ENCODE measurements at regions not wholly inside any gene's neighbourhood (a gene's known extent, or its start where the extent isn't known, plus 50 kb on each side); places are given as distances from the start of the nearest gene placed in this dataset.

GRCh38 chr10:52621635-52622079 is 150.9 kb downstream of the MBL2 start:
- Histone ChIP-seq H3K27ac (no peak overlapping the region), H3K36me3 (no peaks in the 10 kb centered on the region), H3K9me3 (no peaks in the 10 kb centered on the region), H3K4me1 (no peaks in the 10 kb centered on the region), H3K27me3 (no peaks in the 10 kb centered on the region), H3K4me3 (no peak overlapping the region)
- intact Hi-C loops (cut with DNase I) = no loop called here
- no peak for DNase-seq (ENCODE audit: extremely low spot score in 2 of 2)
- TF ChIP-seq POLR2A (IDR thresholded peaks at IDR 0.05) = no peak

DNA sequence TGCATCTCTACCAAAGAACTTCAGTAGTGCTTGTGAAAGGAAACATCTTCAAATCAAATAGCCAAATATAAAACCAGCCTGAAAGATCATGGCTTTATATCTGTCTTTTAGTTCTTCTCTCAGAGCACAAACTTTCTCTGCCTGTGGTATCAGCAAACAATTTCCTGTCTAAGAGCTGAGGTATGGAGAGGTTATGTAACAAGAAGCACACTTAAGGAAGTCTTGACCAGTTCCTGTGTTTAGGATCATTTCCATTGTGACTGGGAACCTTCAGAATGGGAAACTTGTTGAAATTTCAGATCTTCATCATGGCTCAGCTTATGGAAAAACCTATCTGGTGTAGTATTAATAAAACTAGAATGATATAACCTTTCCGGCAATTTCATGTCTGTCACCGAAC is 148.8 kb downstream of the MBL2 start:
- DNase-seq (ENCODE audit: extremely low spot score in 2 of 2) = no peak

GRCh38 chr10:52627279-52627678 is 145.3 kb downstream of the MBL2 start:
- Histone ChIP-seq H3K27me3 (no peaks in the 10 kb centered on the region), H3K9me3 (no peaks in the 10 kb centered on the region), H3K4me1 (no peaks in the 10 kb centered on the region), H3K36me3 (no peaks in the 10 kb centered on the region), H3K4me3 (no peak overlapping the region), H3K27ac (no peak overlapping the region)
- intact Hi-C loops (cut with DNase I) = no loop called here
- no peak for TF ChIP-seq POLR2AphosphoS5 (IDR thresholded peaks at IDR 0.05; ENCODE audit: insufficient read depth in 1 of 2, low read depth in 1 of 2)
- TF ChIP-seq, protein P1, sequence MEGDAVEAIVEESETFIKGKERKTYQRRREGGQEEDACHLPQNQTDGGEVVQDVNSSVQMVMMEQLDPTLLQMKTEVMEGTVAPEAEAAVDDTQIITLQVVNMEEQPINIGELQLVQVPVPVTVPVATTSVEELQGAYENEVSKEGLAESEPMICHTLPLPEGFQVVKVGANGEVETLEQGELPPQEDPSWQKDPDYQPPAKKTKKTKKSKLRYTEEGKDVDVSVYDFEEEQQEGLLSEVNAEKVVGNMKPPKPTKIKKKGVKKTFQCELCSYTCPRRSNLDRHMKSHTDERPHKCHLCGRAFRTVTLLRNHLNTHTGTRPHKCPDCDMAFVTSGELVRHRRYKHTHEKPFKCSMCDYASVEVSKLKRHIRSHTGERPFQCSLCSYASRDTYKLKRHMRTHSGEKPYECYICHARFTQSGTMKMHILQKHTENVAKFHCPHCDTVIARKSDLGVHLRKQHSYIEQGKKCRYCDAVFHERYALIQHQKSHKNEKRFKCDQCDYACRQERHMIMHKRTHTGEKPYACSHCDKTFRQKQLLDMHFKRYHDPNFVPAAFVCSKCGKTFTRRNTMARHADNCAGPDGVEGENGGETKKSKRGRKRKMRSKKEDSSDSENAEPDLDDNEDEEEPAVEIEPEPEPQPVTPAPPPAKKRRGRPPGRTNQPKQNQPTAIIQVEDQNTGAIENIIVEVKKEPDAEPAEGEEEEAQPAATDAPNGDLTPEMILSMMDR (IDR thresholded peaks at IDR 0.05) = no peak
- no peak for TF ChIP-seq POLR2A (IDR thresholded peaks at IDR 0.05)
- no peak for DNase-seq (ENCODE audit: extremely low spot score in 2 of 2)

More for the DNA sequence above, 148.8 kb downstream of the MBL2 start:
- intact Hi-C loops (cut with DNase I) = no loop called here
- H3K27ac ChIP-seq = no peak overlapping the region
- H3K27me3 ChIP-seq = no peaks in the 10 kb centered on the region
- H3K4me3 ChIP-seq = no peak overlapping the region
- TF ChIP-seq, protein P1 (IDR thresholded peaks at IDR 0.05) = no peak
- TF ChIP-seq POLR2AphosphoS5 (IDR thresholded peaks at IDR 0.05; ENCODE audit: insufficient read depth in 1 of 2, low read depth in 1 of 2) (no peak), POLR2A (IDR thresholded peaks at IDR 0.05) (no peak)
- H3K9me3 ChIP-seq = no peaks in the 10 kb centered on the region
- H3K4me1 ChIP-seq = no peaks in the 10 kb centered on the region
- no peaks in the 10 kb centered on the region for H3K36me3 ChIP-seq

DNA sequence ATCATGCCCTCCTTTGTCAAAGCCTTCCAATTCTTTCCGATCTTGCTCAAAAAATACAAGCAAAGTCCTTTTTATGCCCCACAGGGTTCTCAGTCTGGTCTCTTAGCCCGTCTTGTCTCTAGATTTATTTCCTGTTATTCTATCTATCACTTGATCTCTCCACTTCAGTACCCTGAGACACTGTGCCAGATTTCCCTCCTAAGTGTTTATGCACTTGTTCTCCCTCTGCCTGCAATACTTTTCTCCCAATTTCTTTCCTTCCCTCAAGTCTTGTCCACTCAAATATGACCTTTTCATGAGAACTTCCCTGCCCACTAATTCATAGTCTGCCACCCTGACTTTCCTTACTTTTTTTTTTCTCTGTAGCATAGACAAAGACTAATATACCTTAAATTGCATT is 141.4 kb downstream of the MBL2 start:
- Histone ChIP-seq H3K27ac (no peak overlapping the region), H3K36me3 (no peaks in the 10 kb centered on the region), H3K27me3 (no peaks in the 10 kb centered on the region), H3K4me1 (no peaks in the 10 kb centered on the region), H3K4me3 (no peak overlapping the region), H3K9me3 (no peaks in the 10 kb centered on the region)
- no peak for TF ChIP-seq POLR2AphosphoS5 (IDR thresholded peaks at IDR 0.05; ENCODE audit: insufficient read depth in 1 of 2, low read depth in 1 of 2)
- no peak for DNase-seq (ENCODE audit: extremely low spot score in 2 of 2)
- intact Hi-C loops (cut with DNase I) = no loop called here

DNA sequence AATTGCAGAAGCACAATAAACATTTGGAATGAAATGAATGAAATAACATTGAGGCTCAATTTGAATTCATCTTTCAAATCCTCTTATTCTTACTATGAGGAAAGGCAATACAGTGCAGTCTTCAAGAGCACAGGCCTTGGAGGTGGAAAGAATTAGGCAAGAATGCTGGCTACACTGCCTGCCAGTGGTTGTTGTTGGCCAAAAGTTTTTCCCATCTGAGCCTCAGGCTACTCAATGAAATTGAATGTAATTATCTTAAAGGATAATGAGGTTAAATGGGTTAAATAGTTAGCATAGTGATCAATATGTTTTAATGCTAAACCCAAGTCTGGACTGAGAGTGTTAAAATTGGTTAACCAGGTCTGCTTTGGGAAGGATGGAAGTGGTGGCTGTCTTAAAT is 140.9 kb downstream of the MBL2 start:
- Histone ChIP-seq H3K9me3 (no peaks in the 10 kb centered on the region), H3K27me3 (no peaks in the 10 kb centered on the region), H3K36me3 (no peaks in the 10 kb centered on the region), H3K4me3 (no peak overlapping the region), H3K27ac (no peak overlapping the region), H3K4me1 (no peaks in the 10 kb centered on the region)
- intact Hi-C loops (cut with DNase I) = no loop called here
- DNase-seq (ENCODE audit: extremely low spot score in 2 of 2) = no peak
- TF ChIP-seq POLR2AphosphoS5 (IDR thresholded peaks at IDR 0.05; ENCODE audit: insufficient read depth in 1 of 2, low read depth in 1 of 2) = no peak
- TF ChIP-seq, protein P1 (IDR thresholded peaks at IDR 0.05) = no peak
- no peak for TF ChIP-seq POLR2A (IDR thresholded peaks at IDR 0.05)

- no peak for DNase-seq (ENCODE audit: extremely low spot score in 2 of 2)
- Histone ChIP-seq H3K4me3 (no peak overlapping the region), H3K36me3 (no peaks in the 10 kb centered on the region), H3K9me3 (no peaks in the 10 kb centered on the region), H3K27ac (no peak overlapping the region), H3K4me1 (no peaks in the 10 kb centered on the region), H3K27me3 (no peaks in the 10 kb centered on the region)
- TF ChIP-seq, protein P1 (IDR thresholded peaks at IDR 0.05) = no peak
- no peak for TF ChIP-seq POLR2AphosphoS5 (IDR thresholded peaks at IDR 0.05; ENCODE audit: insufficient read depth in 1 of 2, low read depth in 1 of 2)
- no peak for TF ChIP-seq POLR2A (IDR thresholded peaks at IDR 0.05)
- intact Hi-C loops (cut with DNase I) = no loop called here
These were observed 140.0 kb downstream of the MBL2 start for GRCh38 chr10:52632591-52632990.

Data from vagina (tissue), 2 donors.